GM23338 (cell line): ENCODE measurements at regions not wholly inside any gene's neighbourhood (a gene's known extent, or its start where the extent isn't known, plus 50 kb on each side); places are given as distances from the start of the nearest gene placed in this dataset.

Source experiments
- ATAC-seq: fragments of 200-7000 bp; cut with Tn5 transposase; 3 replicates; pipeline ENCODE4 v1.9.1; 2020
- DNase-seq: peaks from one replicate; pipeline ENCODE4 v3.0.0-alpha.2; 2015; ENCODE audit warnings: low spot score
- H2AFZ ChIP-seq: fragments of 200-600 bp; sonication (generic); 2 replicates; pipeline ENCODE4 v1.8.0; 2016; ENCODE audit warnings: antibody characterized with exemption, mild to moderate bottlenecking, moderate library complexity
- H3F3A ChIP-seq: fragments of 200-600 bp; sonication (generic); replicated peaks from 2 replicates; pipeline ENCODE4 v1.8.0; 2017; ENCODE audit warnings: antibody characterized with exemption, mixed run types, low read depth
- H3K27ac ChIP-seq: fragments of 200-600 bp; sonication (generic); 2 replicates; pipeline ENCODE4 v1.6.1; 2016; ENCODE audit warnings: low read depth
- H3K27me3 ChIP-seq: fragments of 200-600 bp; sonication (generic); 2 replicates; pipeline ENCODE4 v1.8.0; 2016; ENCODE audit warnings: mild to moderate bottlenecking, mixed run types, moderate library complexity; ENCODE audit not compliant: insufficient read depth
- H3K36me3 ChIP-seq: fragments of 200-600 bp; sonication (generic); 2 replicates; pipeline ENCODE4 v1.8.0; 2016; ENCODE audit warnings: mild to moderate bottlenecking; ENCODE audit not compliant: insufficient read depth
- H3K4me1 ChIP-seq: fragments of 200-600 bp; sonication (generic); 2 replicates; pipeline ENCODE4 v1.8.0; 2016; ENCODE audit warnings: mild to moderate bottlenecking, moderate library complexity; ENCODE audit not compliant: insufficient read depth
- H3K4me2 ChIP-seq: fragments of 200-600 bp; sonication (generic); 2 replicates; pipeline ENCODE4 v1.7.1; 2017; ENCODE audit warnings: mixed run types
- H3K4me3 ChIP-seq: fragments of 200-600 bp; sonication (generic); 2 replicates; pipeline ENCODE4 v1.6.1; 2016; ENCODE audit warnings: mixed run types
- H3K79me2 ChIP-seq: fragments of 200-600 bp; sonication (generic); replicated peaks from 2 replicates; pipeline ENCODE4 v1.8.0; 2017; ENCODE audit warnings: mild to moderate bottlenecking; ENCODE audit not compliant: insufficient read depth
- H3K9me2 ChIP-seq: fragments of 200-600 bp; sonication (generic); 2 replicates; pipeline ENCODE4 v1.8.0; 2017; ENCODE audit not compliant: insufficient read depth
- H4K20me1 ChIP-seq: fragments of 200-600 bp; sonication (generic); replicated peaks from 2 replicates; pipeline ENCODE4 v1.8.0; 2017; ENCODE audit warnings: mild to moderate bottlenecking; ENCODE audit not compliant: insufficient read depth
- H3K27ac Mint-ChIP-seq: 2 replicates; pipeline ENCODE4 v1.8.0; 2020; ENCODE audit warnings: inconsistent platforms, mild to moderate bottlenecking, moderate library complexity, mixed read lengths
- H3K27me3 Mint-ChIP-seq: 3 replicates; pipeline ENCODE4 v1.8.0; 2022; ENCODE audit warnings: low read depth, mild to moderate bottlenecking, moderate library complexity, mixed read lengths, inconsistent platforms; ENCODE audit not compliant: insufficient read depth, poor library complexity
- H3K36me3 Mint-ChIP-seq: 3 replicates; pipeline ENCODE4 v1.8.0; 2021; ENCODE audit warnings: low read depth, mild to moderate bottlenecking, inconsistent platforms, moderate library complexity, mixed read lengths
- H3K4me1 Mint-ChIP-seq: 3 replicates; pipeline ENCODE4 v1.8.0; 2020; ENCODE audit warnings: mild to moderate bottlenecking, inconsistent platforms, mixed read lengths
- H3K4me3 Mint-ChIP-seq: 3 replicates; pipeline ENCODE4 v1.8.0; 2021; ENCODE audit warnings: moderate library complexity, mild to moderate bottlenecking, inconsistent platforms, mixed read lengths
- H3K9me3 Mint-ChIP-seq: 3 replicates; pipeline ENCODE4 v1.8.0; 2020; ENCODE audit warnings: moderate library complexity, mild to moderate bottlenecking, inconsistent platforms, mixed read lengths
- CREB1 ChIP-seq: fragments of 250-450 bp; sonication (Bioruptor Pico); IDR thresholded peaks from 2 replicates; pipeline ENCODE4 v1.5.0; 2020; ENCODE audit warnings: low read depth, mild to moderate bottlenecking, moderate library complexity
- EZH2 ChIP-seq: fragments of 200-600 bp; sonication (generic); IDR thresholded peaks from one replicate; pipeline ENCODE4 v1.8.0; 2017; ENCODE audit warnings: antibody characterized with exemption, mild to moderate bottlenecking, low read depth; ENCODE audit not compliant: unreplicated experiment
- EZH2phosphoT487 ChIP-seq: fragments of 200-600 bp; sonication (generic); IDR thresholded peaks from one replicate; pipeline ENCODE4 v1.8.1; 2018; ENCODE audit warnings: antibody characterized with exemption; ENCODE audit not compliant: unreplicated experiment
- JUNB ChIP-seq: IDR thresholded peaks from one replicate; pipeline ENCODE4 v1.6.1; 2016; ENCODE audit warnings: antibody characterized with exemption; ENCODE audit not compliant: unreplicated experiment
- NANOG ChIP-seq: IDR thresholded peaks from 2 replicates; pipeline ENCODE4 v1.6.1; 2016; ENCODE audit warnings: antibody characterized with exemption, borderline replicate concordance
- POLR2AphosphoS5 ChIP-seq: IDR thresholded peaks from 2 replicates; pipeline ENCODE4 v1.6.1; 2016; ENCODE audit warnings: antibody characterized with exemption, low read depth
- STAT1 ChIP-seq: IDR thresholded peaks from one replicate; pipeline ENCODE4 v1.6.1; 2016; ENCODE audit warnings: antibody characterized with exemption; ENCODE audit not compliant: unreplicated experiment
- TF ChIP-seq, protein P1 (sequence below), 2 experiments: fragments of 200-600 bp in 1 of 2; sonication (generic) in 1 of 2; conservative IDR thresholded peaks; 2 replicates each; pipeline versions ENCODE4 v1.5.1 to v1.6.1; 2016 to 2017; ENCODE audit warnings: antibody characterized with exemption in 2 of 2, low read depth in 2 of 2, mild to moderate bottlenecking in 2 of 2, moderate library complexity in 1 of 2
- TF ChIP-seq, protein P2 (sequence below): IDR thresholded peaks from one replicate; pipeline ENCODE4 v1.6.1; 2018; ENCODE audit warnings: antibody characterized with exemption; ENCODE audit not compliant: unreplicated experiment
- TF ChIP-seq, protein P3 (sequence below): IDR thresholded peaks from 2 replicates; pipeline ENCODE4 v1.6.1; 2016; ENCODE audit warnings: antibody characterized with exemption

DNA sequence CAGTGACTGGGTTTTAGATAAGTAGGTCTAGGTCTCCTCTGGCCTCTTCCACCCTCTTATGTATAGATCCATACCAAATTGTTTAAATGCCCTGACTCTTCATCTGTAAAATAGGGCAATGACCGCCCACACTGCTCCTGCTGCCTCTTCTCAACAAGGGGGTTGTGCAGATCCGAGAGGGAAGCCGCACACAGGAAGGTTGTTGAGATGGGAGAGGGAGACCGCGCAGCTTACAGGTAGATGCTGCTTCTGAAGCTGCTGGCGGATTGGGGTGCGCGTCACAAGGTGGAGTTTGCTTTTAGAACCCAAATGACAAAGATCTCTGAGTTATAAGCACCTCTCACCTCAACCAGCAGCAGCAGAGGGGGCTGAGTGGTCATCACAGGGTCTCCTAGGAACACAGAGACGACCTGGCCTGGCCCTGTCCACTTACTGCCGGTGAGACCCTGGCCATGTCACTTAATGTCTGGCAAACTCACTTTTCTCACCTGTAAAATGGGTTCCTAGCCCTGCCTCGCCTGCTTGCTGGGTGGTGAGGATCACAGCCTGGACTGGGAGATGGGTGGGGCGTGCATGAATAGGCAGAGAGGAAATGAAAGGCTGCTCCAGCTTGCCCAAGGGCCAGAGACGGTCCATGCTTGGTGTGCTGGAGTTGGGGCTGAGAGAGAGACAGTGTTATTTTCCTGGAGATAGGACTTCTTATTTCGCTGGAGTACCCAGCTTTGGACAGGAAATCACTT lies 251.3 kb downstream of the EIPR1 start:
- DNase-seq (no peak), ATAC-seq (no peak)
- no peak overlapping the region for H3K27ac Mint-ChIP-seq
- no peaks in the 10 kb centered on the region; the same call in 2 of the 3 replicates for H3K9me3 Mint-ChIP-seq
- no peak overlapping the region for H2AFZ ChIP-seq
- peaks cover 2% of the 10 kb centered on the region for H3K27me3 Mint-ChIP-seq
- no peaks in the 10 kb centered on the region for H3K9me2 ChIP-seq
- H3K27me3 ChIP-seq: no peaks in the 10 kb centered on the region
- H3K4me3 ChIP-seq: no peak overlapping the region
- peaks cover 11% of the 10 kb centered on the region for H3K4me1 Mint-ChIP-seq
- no peak overlapping the region for H3K4me2 ChIP-seq
- no peaks in the 10 kb centered on the region for H4K20me1 ChIP-seq
- TF ChIP-seq EZH2: no peak
- no peaks in the 10 kb centered on the region for H3K79me2 ChIP-seq
- H3K4me3 Mint-ChIP-seq: no peak overlapping the region
- H3K4me1 ChIP-seq: no peaks in the 10 kb centered on the region; the same call in 1 of the 2 replicates
- no peak overlapping the region for H3K27ac ChIP-seq
- H3K36me3 Mint-ChIP-seq: no peaks in the 10 kb centered on the region
- H3F3A ChIP-seq: no peaks in the 10 kb centered on the region
- H3K36me3 ChIP-seq: no peaks in the 10 kb centered on the region

DNA sequence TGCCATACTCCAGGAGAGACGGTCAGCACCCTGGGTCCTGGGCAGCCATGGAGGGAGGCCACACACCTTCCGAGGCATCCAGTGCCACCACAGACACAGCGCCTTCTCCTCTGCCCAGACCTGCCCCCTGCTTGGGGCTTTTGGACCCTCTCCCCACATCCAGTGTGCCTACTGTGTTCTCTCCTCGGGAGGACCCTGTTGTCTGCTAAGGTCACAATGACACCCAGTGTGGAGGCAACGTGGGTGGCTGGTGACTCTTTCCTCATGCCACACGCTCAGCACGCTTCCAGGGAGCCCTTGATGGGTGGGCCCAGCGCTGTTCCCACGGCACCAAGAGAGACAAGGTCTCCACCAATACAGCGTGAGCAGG lies 251.9 kb downstream of the EIPR1 start:
- no peak overlapping the region for H2AFZ ChIP-seq
- no peaks in the 10 kb centered on the region for H4K20me1 ChIP-seq
- Mint-ChIP-seq H3K4me1 (peaks cover 7% of the 10 kb centered on the region), H3K9me3 (no peaks in the 10 kb centered on the region; the same call in 2 of the 3 replicates), H3K27ac (no peak overlapping the region), H3K27me3 (peaks cover 2% of the 10 kb centered on the region), H3K4me3 (no peak overlapping the region), H3K36me3 (no peaks in the 10 kb centered on the region)
- H3K27me3 ChIP-seq: no peaks in the 10 kb centered on the region
- no peaks in the 10 kb centered on the region for H3K79me2 ChIP-seq
- H3K4me3 ChIP-seq: no peak overlapping the region
- H3K36me3 ChIP-seq: no peaks in the 10 kb centered on the region
- no peaks in the 10 kb centered on the region; the same call in 1 of the 2 replicates for H3K4me1 ChIP-seq
- H3K4me2 ChIP-seq: no peak overlapping the region
- no peak for DNase-seq
- no peaks in the 10 kb centered on the region for H3F3A ChIP-seq
- no peak for ATAC-seq
- no peak overlapping the region for H3K27ac ChIP-seq
- H3K9me2 ChIP-seq: no peaks in the 10 kb centered on the region
- TF ChIP-seq, protein P1, sequence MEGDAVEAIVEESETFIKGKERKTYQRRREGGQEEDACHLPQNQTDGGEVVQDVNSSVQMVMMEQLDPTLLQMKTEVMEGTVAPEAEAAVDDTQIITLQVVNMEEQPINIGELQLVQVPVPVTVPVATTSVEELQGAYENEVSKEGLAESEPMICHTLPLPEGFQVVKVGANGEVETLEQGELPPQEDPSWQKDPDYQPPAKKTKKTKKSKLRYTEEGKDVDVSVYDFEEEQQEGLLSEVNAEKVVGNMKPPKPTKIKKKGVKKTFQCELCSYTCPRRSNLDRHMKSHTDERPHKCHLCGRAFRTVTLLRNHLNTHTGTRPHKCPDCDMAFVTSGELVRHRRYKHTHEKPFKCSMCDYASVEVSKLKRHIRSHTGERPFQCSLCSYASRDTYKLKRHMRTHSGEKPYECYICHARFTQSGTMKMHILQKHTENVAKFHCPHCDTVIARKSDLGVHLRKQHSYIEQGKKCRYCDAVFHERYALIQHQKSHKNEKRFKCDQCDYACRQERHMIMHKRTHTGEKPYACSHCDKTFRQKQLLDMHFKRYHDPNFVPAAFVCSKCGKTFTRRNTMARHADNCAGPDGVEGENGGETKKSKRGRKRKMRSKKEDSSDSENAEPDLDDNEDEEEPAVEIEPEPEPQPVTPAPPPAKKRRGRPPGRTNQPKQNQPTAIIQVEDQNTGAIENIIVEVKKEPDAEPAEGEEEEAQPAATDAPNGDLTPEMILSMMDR (conservative IDR thresholded peaks at IDR 0.05; ENCODE audit: low read depth in 2 of 2): no peak
- TF ChIP-seq STAT1 (no peak), CREB1 (CRISPR knock-in tag) (no peak), EZH2 (no peak), JUNB (no peak), POLR2AphosphoS5 (no peak), EZH2phosphoT487 (no peak), NANOG (no peak)
- TF ChIP-seq, protein P2, sequence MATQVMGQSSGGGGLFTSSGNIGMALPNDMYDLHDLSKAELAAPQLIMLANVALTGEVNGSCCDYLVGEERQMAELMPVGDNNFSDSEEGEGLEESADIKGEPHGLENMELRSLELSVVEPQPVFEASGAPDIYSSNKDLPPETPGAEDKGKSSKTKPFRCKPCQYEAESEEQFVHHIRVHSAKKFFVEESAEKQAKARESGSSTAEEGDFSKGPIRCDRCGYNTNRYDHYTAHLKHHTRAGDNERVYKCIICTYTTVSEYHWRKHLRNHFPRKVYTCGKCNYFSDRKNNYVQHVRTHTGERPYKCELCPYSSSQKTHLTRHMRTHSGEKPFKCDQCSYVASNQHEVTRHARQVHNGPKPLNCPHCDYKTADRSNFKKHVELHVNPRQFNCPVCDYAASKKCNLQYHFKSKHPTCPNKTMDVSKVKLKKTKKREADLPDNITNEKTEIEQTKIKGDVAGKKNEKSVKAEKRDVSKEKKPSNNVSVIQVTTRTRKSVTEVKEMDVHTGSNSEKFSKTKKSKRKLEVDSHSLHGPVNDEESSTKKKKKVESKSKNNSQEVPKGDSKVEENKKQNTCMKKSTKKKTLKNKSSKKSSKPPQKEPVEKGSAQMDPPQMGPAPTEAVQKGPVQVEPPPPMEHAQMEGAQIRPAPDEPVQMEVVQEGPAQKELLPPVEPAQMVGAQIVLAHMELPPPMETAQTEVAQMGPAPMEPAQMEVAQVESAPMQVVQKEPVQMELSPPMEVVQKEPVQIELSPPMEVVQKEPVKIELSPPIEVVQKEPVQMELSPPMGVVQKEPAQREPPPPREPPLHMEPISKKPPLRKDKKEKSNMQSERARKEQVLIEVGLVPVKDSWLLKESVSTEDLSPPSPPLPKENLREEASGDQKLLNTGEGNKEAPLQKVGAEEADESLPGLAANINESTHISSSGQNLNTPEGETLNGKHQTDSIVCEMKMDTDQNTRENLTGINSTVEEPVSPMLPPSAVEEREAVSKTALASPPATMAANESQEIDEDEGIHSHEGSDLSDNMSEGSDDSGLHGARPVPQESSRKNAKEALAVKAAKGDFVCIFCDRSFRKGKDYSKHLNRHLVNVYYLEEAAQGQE: no peak
- TF ChIP-seq, protein P3, sequence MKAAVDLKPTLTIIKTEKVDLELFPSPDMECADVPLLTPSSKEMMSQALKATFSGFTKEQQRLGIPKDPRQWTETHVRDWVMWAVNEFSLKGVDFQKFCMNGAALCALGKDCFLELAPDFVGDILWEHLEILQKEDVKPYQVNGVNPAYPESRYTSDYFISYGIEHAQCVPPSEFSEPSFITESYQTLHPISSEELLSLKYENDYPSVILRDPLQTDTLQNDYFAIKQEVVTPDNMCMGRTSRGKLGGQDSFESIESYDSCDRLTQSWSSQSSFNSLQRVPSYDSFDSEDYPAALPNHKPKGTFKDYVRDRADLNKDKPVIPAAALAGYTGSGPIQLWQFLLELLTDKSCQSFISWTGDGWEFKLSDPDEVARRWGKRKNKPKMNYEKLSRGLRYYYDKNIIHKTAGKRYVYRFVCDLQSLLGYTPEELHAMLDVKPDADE: no peak
